ENCODE measurements at regions not wholly inside any gene's neighbourhood (a gene's known extent, or its start where the extent isn't known, plus 50 kb on each side); places are given as distances from the start of the nearest gene placed in this dataset.

GRCh38 chr9:106324591-106325280 lies 538.2 kb upstream of the ZNF462 start:
- no peak overlapping the region for H3K4me3 ChIP-seq
- H3K27ac ChIP-seq, result no peak overlapping the region
- no peak for ATAC-seq
- no peaks in the 10 kb centered on the region for H3K4me1 ChIP-seq
- no peaks in the 10 kb centered on the region for H3K36me3 ChIP-seq
- no peaks in the 10 kb centered on the region for H3K27me3 ChIP-seq
- no peaks in the 10 kb centered on the region for H3K9me3 ChIP-seq
- 31 to 33% methylated on average over 3 to 7 of the region's 7 CpGs for WGBS, 2 donors (ENCODE audit: low coverage in 1 of 2)
- TF ChIP-seq EP300 (IDR thresholded peaks at IDR 0.05), result no peak
- no peak for TF ChIP-seq POLR2A (IDR thresholded peaks at IDR 0.05)
- no peak for TF ChIP-seq CTCF (IDR thresholded peaks at IDR 0.05)
- TF ChIP-seq POLR2AphosphoS5 (IDR thresholded peaks at IDR 0.05), result no peak

GRCh38 chr9:106326493-106326892 lies 536.5 kb upstream of the ZNF462 start:
- TF ChIP-seq POLR2A (IDR thresholded peaks at IDR 0.05), result no peak
- TF ChIP-seq POLR2AphosphoS5 (IDR thresholded peaks at IDR 0.05), result no peak
- no peak for TF ChIP-seq EP300 (IDR thresholded peaks at IDR 0.05)
- no peak for TF ChIP-seq CTCF (IDR thresholded peaks at IDR 0.05)
- H3K4me1 ChIP-seq, result no peaks in the 10 kb centered on the region
- H3K4me3 ChIP-seq, result no peak overlapping the region
- H3K9me3 ChIP-seq, result no peaks in the 10 kb centered on the region
- no peaks in the 10 kb centered on the region for H3K36me3 ChIP-seq
- 87 to 100% methylated on average over 1 to 4 of the region's 4 CpGs for WGBS, 2 donors (ENCODE audit: low coverage in 1 of 2)
- no peak overlapping the region for H3K27ac ChIP-seq
- ATAC-seq, result no peak
- H3K27me3 ChIP-seq, result no peaks in the 10 kb centered on the region

- TF ChIP-seq POLR2AphosphoS5 (IDR thresholded peaks at IDR 0.05) (no peak), POLR2A (IDR thresholded peaks at IDR 0.05) (no peak), CTCF (IDR thresholded peaks at IDR 0.05) (no peak), EP300 (IDR thresholded peaks at IDR 0.05) (no peak)
- 83 to 93% methylated on average over 3 to 4 of the region's 4 CpGs for WGBS, 2 donors (ENCODE audit: low coverage in 1 of 2)
Observed at GRCh38 chr9:106333481-106333880, 529.5 kb upstream of the ZNF462 start.

GRCh38 chr9:106334081-106334480 lies 528.9 kb upstream of the ZNF462 start:
- TF ChIP-seq EP300 (IDR thresholded peaks at IDR 0.05) (no peak), POLR2AphosphoS5 (IDR thresholded peaks at IDR 0.05) (no peak), POLR2A (IDR thresholded peaks at IDR 0.05) (no peak), CTCF (IDR thresholded peaks at IDR 0.05) (no peak)
- no peaks in the 10 kb centered on the region for H3K27me3 ChIP-seq
- WGBS, 2 donors (ENCODE audit: low coverage in 1 of 2), result 59 to 71% methylated on average over 4 of the region's 4 CpGs
- H3K4me1 ChIP-seq, result no peaks in the 10 kb centered on the region
- no peak overlapping the region for H3K27ac ChIP-seq
- no peaks in the 10 kb centered on the region for H3K36me3 ChIP-seq
- ATAC-seq, result no peak
- H3K9me3 ChIP-seq, result peaks cover 0 to 8% (median 0%) of the 10 kb centered on the region in 3 donors
- H3K4me3 ChIP-seq, result no peak overlapping the region

More at GRCh38 chr9:106333481-106333880, 529.5 kb upstream of the ZNF462 start:
- no peak for ATAC-seq
- H3K36me3 ChIP-seq, result no peaks in the 10 kb centered on the region
- H3K27me3 ChIP-seq, result no peaks in the 10 kb centered on the region
- H3K9me3 ChIP-seq, result peaks cover 0 to 8% (median 0%) of the 10 kb centered on the region in 3 donors
- H3K27ac ChIP-seq, result no peak overlapping the region
- no peak overlapping the region for H3K4me3 ChIP-seq
- H3K4me1 ChIP-seq, result no peaks in the 10 kb centered on the region

- H3K27me3 ChIP-seq, result no peaks in the 10 kb centered on the region
- peaks cover 0 to 8% (median 0%) of the 10 kb centered on the region in 3 donors for H3K9me3 ChIP-seq
- no peaks in the 10 kb centered on the region for H3K4me1 ChIP-seq
- 50 to 61% methylated on average over 1 to 3 of the region's 3 CpGs for WGBS, 2 donors (ENCODE audit: low coverage in 1 of 2)
- no peak for ATAC-seq
- no peak overlapping the region for H3K4me3 ChIP-seq
- H3K27ac ChIP-seq, result no peak overlapping the region
- TF ChIP-seq POLR2AphosphoS5 (IDR thresholded peaks at IDR 0.05) (no peak), CTCF (IDR thresholded peaks at IDR 0.05) (no peak), POLR2A (IDR thresholded peaks at IDR 0.05) (no peak), EP300 (IDR thresholded peaks at IDR 0.05) (no peak)
- no peaks in the 10 kb centered on the region for H3K36me3 ChIP-seq
Observed at GRCh38 chr9:106339882-106340281, 523.1 kb upstream of the ZNF462 start.
